22Rv1 (cell line): ENCODE measurements at regions not wholly inside any gene's neighbourhood (a gene's known extent, or its start where the extent isn't known, plus 50 kb on each side); places are given as distances from the start of the nearest gene placed in this dataset.

Source experiments
- ZFX ChIP-seq: fragments of 450-650 bp; IDR thresholded peaks from 2 replicates; pipeline ENCODE4 v1.6.1; 2017; ENCODE audit warnings: antibody characterized with exemption, borderline replicate concordance
- TF ChIP-seq, protein P1 (sequence below): fragments of 450-650 bp; IDR thresholded peaks from 2 replicates; pipeline ENCODE4 v1.5.1; 2017; ENCODE audit warnings: mild to moderate bottlenecking

DNA sequence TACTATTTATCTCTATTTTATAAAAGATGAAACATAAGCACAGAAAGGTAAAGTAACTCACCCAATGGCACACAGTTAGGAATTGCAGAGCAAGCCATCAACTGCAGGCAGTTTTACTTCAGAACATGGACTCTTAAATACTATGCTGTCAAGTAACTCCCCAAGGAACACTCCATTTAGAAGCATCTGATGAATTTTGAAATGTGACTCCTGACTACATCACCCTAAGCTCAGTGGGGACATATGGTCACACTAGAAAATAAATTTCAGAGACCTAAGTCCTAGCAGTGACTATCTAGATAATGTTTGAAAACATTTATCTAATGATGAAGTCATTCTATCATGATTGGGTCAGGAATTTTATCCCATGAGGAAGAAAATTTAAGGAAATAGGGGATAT, 272.8 kb upstream of the ARRDC4 start:
- TF ChIP-seq, protein P1, sequence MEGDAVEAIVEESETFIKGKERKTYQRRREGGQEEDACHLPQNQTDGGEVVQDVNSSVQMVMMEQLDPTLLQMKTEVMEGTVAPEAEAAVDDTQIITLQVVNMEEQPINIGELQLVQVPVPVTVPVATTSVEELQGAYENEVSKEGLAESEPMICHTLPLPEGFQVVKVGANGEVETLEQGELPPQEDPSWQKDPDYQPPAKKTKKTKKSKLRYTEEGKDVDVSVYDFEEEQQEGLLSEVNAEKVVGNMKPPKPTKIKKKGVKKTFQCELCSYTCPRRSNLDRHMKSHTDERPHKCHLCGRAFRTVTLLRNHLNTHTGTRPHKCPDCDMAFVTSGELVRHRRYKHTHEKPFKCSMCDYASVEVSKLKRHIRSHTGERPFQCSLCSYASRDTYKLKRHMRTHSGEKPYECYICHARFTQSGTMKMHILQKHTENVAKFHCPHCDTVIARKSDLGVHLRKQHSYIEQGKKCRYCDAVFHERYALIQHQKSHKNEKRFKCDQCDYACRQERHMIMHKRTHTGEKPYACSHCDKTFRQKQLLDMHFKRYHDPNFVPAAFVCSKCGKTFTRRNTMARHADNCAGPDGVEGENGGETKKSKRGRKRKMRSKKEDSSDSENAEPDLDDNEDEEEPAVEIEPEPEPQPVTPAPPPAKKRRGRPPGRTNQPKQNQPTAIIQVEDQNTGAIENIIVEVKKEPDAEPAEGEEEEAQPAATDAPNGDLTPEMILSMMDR = no peak
- no peak for TF ChIP-seq ZFX
